DOHH2 (cell line): ENCODE measurements at regions not wholly inside any gene's neighbourhood (a gene's known extent, or its start where the extent isn't known, plus 50 kb on each side); places are given as distances from the start of the nearest gene placed in this dataset.

Experiments used
- CTCF ChIP-seq: fragments of 200-600 bp; sonication (generic); IDR thresholded peaks from one replicate; pipeline ENCODE4 v1.5.1; 2014; ENCODE audit warnings: antibody characterized with exemption, mild to moderate bottlenecking, low read depth, low read length; ENCODE audit not compliant: poor library complexity, severe bottlenecking
- EZH2phosphoT487 ChIP-seq: fragments of 200-600 bp; sonication (generic); IDR thresholded peaks from 2 replicates; pipeline ENCODE4 v1.6.1; 2017; ENCODE audit warnings: borderline replicate concordance, mild to moderate bottlenecking, antibody characterized with exemption, low read length, moderate library complexity, mixed read lengths

DNA sequence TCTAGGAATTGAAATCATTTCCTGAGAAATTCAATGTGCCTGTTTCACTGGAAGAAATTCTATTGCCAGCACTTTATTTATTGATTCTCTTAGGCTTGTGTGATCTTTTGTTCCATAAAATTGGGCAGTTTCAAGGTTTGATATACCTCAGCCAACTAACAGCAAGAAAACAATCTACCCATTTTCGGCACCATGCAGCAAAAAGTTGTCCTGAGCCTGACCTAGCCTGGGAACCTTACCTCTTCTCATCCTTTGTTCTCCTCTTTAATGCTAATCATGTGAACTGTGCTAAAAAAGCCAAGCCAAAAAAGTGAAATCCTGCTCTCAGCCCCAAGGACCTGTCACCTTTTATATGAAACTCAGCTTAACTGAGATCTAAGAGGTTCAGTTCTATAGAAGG lies 477.3 kb downstream of the SUCLA2 start:
- TF ChIP-seq CTCF (no peak), EZH2phosphoT487 (no peak)
